ENCODE measurements at regions not wholly inside any gene's neighbourhood (a gene's known extent, or its start where the extent isn't known, plus 50 kb on each side); places are given as distances from the start of the nearest gene placed in this dataset.

DNA sequence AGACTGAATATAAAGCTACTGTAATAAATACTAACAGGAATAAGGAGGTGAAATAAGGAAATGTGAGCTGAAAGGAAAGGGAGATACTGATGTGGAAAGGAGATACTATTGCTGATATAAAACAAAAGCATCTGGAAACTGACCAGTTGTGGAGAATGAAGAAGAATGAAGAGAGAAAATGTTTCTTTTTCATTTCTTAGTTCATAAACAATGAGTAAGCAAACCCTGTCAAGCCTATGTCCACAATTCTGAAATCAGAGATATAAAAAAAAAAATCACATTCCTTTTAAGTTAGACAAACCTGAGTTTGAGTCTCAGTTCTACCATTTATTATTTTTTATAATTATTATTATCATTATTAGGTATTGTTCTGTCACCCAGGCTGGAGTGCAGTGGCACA is 121.6 kb upstream of the GJE1 start:
- TF ChIP-seq, protein P1, sequence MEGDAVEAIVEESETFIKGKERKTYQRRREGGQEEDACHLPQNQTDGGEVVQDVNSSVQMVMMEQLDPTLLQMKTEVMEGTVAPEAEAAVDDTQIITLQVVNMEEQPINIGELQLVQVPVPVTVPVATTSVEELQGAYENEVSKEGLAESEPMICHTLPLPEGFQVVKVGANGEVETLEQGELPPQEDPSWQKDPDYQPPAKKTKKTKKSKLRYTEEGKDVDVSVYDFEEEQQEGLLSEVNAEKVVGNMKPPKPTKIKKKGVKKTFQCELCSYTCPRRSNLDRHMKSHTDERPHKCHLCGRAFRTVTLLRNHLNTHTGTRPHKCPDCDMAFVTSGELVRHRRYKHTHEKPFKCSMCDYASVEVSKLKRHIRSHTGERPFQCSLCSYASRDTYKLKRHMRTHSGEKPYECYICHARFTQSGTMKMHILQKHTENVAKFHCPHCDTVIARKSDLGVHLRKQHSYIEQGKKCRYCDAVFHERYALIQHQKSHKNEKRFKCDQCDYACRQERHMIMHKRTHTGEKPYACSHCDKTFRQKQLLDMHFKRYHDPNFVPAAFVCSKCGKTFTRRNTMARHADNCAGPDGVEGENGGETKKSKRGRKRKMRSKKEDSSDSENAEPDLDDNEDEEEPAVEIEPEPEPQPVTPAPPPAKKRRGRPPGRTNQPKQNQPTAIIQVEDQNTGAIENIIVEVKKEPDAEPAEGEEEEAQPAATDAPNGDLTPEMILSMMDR (IDR thresholded peaks at IDR 0.05; ENCODE audit: low read length): no peak
- TF ChIP-seq EZH2 (IDR thresholded peaks at IDR 0.05; ENCODE audit: borderline replicate concordance, low read length): no peak
